Thymus (tissue), 11 donors: ENCODE measurements at regions not wholly inside any gene's neighbourhood (a gene's known extent, or its start where the extent isn't known, plus 50 kb on each side); places are given as distances from the start of the nearest gene placed in this dataset.
A peak's percentile ranks its signal among the peaks of the same experiment; 100 is the strongest.

Experiments used
- DNase-seq, 9 donors: peaks; one replicate each; pipeline ENCODE4 v3.0.0-alpha.2; 2013; ENCODE audit warnings: low spot score in 9 of 9, low read depth in 6 of 9, missing footprints in 1 of 9
- H3K27ac ChIP-seq, 2 donors: one replicate each; pipeline ENCODE4 v1.5.1; 2013; ENCODE audit warnings: control low read depth in 1 of 2, low read depth in 1 of 2, low read length in 1 of 2, mild to moderate bottlenecking in 1 of 2, moderate library complexity in 1 of 2
- H3K27me3 ChIP-seq, 2 donors: one replicate each; pipeline ENCODE4 v1.5.1; 2013; ENCODE audit warnings: low read length in 1 of 2; ENCODE audit not compliant: control insufficient read depth in 2 of 2, insufficient read depth in 1 of 2
- H3K36me3 ChIP-seq, 2 donors: one replicate each; pipeline ENCODE4 v1.5.1; 2013; ENCODE audit warnings: low read length in 1 of 2, mild to moderate bottlenecking in 1 of 2, moderate library complexity in 1 of 2; ENCODE audit not compliant: control insufficient read depth in 2 of 2, insufficient read depth in 2 of 2
- H3K4me1 ChIP-seq, 2 donors: one replicate each; pipeline ENCODE4 v1.5.1; 2013; ENCODE audit warnings: low read length in 2 of 2; ENCODE audit not compliant: control insufficient read depth in 2 of 2, insufficient read depth in 2 of 2
- H3K4me3 ChIP-seq, 2 donors: one replicate each; pipeline ENCODE4 v1.5.1; 2013; ENCODE audit warnings: low read length in 2 of 2, control low read depth in 1 of 2, mild to moderate bottlenecking in 1 of 2
- H3K9me3 ChIP-seq, 2 donors: one replicate each; pipeline ENCODE4 v1.5.1; 2013; ENCODE audit warnings: low read length in 1 of 2, mild to moderate bottlenecking in 1 of 2; ENCODE audit not compliant: control insufficient read depth in 2 of 2, insufficient read depth in 1 of 2
- WGBS: extraction: QIAGEN DNeasy Blood & Tissue Kit; methylation state at CpG from one replicate; pipeline ENCODE4 v1.1.7; 2013; 5-methylcytosine and 5-hydroxymethylcytosine counted together
- donor health status: healthy.

GRCh38 chr5:3678801-3679200 lies 83.2 kb downstream of the IRX1 start:
- H3K27ac ChIP-seq: no peak overlapping the region
- peaks cover 3 to 8% of the 10 kb centered on the region in 2 donors for H3K27me3 ChIP-seq
- 91% methylated on average over 4 of the region's 4 CpGs for WGBS
- no peaks in the 10 kb centered on the region for H3K36me3 ChIP-seq
- H3K4me1 ChIP-seq: peaks cover 0 to 8% of the 10 kb centered on the region in 2 donors
- H3K4me3 ChIP-seq: no peak overlapping the region
- no peaks in the 10 kb centered on the region for H3K9me3 ChIP-seq
- DNase-seq: no peak

- peaks cover 3 to 8% of the 10 kb centered on the region in 2 donors for H3K27me3 ChIP-seq
- no peaks in the 10 kb centered on the region for H3K36me3 ChIP-seq
- no peak for DNase-seq
- peaks cover 0 to 8% of the 10 kb centered on the region in 2 donors for H3K4me1 ChIP-seq
- H3K9me3 ChIP-seq: no peaks in the 10 kb centered on the region
- no peak overlapping the region for H3K27ac ChIP-seq
- H3K4me3 ChIP-seq: no peak overlapping the region
- WGBS: 93% methylated on average over 5 of the region's 5 CpGs
These were observed 85.2 kb downstream of the IRX1 start for GRCh38 chr5:3680821-3681220.

GRCh38 chr5:3684118-3684517 lies 88.5 kb downstream of the IRX1 start:
- H3K4me3 ChIP-seq: no peak overlapping the region
- no peaks in the 10 kb centered on the region for H3K36me3 ChIP-seq
- no peaks in the 10 kb centered on the region for H3K9me3 ChIP-seq
- no peak for DNase-seq
- 93% methylated on average over 13 of the region's 13 CpGs for WGBS
- H3K27ac ChIP-seq: no peak overlapping the region
- no peaks in the 10 kb centered on the region for H3K4me1 ChIP-seq
- peaks cover 3 to 5% of the 10 kb centered on the region in 2 donors for H3K27me3 ChIP-seq

GRCh38 chr5:3684771-3685354 lies 89.2 kb downstream of the IRX1 start:
- Histone ChIP-seq H3K27ac (no peak overlapping the region), H3K27me3 (peaks cover 3 to 5% of the 10 kb centered on the region in 2 donors), H3K4me3 (no peak overlapping the region), H3K4me1 (no peaks in the 10 kb centered on the region), H3K9me3 (no peaks in the 10 kb centered on the region), H3K36me3 (no peaks in the 10 kb centered on the region)
- 95% methylated on average over 12 of the region's 12 CpGs for WGBS
- no peak for DNase-seq

- Histone ChIP-seq H3K27ac (no peak overlapping the region), H3K27me3 (peaks cover 0 to 18% of the 10 kb centered on the region in 2 donors), H3K4me1 (no peaks in the 10 kb centered on the region), H3K36me3 (no peaks in the 10 kb centered on the region), H3K9me3 (peaks cover 0 to 5% of the 10 kb centered on the region in 2 donors), H3K4me3 (no peak overlapping the region)
- no peak for DNase-seq
- WGBS: 90% methylated on average over 5 of the region's 5 CpGs
These were observed 99.2 kb downstream of the IRX1 start for GRCh38 chr5:3694819-3695218.

GRCh38 chr5:3695818-3696217 lies 100.2 kb downstream of the IRX1 start:
- H3K36me3 ChIP-seq: no peaks in the 10 kb centered on the region
- H3K4me3 ChIP-seq: no peak overlapping the region
- peaks cover 0 to 18% of the 10 kb centered on the region in 2 donors for H3K27me3 ChIP-seq
- no peaks in the 10 kb centered on the region for H3K4me1 ChIP-seq
- H3K9me3 ChIP-seq: peaks cover 0 to 5% of the 10 kb centered on the region in 2 donors
- no peak for DNase-seq
- no peak overlapping the region for H3K27ac ChIP-seq
- 92% methylated on average over 2 of the region's 2 CpGs for WGBS

- peaks cover 3% of the 10 kb centered on the region in 2 donors for H3K4me1 ChIP-seq
- H3K36me3 ChIP-seq: no peaks in the 10 kb centered on the region
- no peak for DNase-seq
- no peak overlapping the region for H3K27ac ChIP-seq
- no peak overlapping the region for H3K4me3 ChIP-seq
- peaks cover 0 to 5% of the 10 kb centered on the region in 2 donors for H3K9me3 ChIP-seq
- WGBS: 86% methylated on average over 12 of the region's 12 CpGs
- peaks cover 0 to 12% of the 10 kb centered on the region in 2 donors for H3K27me3 ChIP-seq
These were observed 102.8 kb downstream of the IRX1 start for GRCh38 chr5:3698412-3698811.

GRCh38 chr5:3701694-3702093 lies 106.1 kb downstream of the IRX1 start:
- DNase-seq: peak in 5 of 9 donors; percentile 3 to 45 (median 9)
- H3K27me3 ChIP-seq: peaks cover 0 to 11% of the 10 kb centered on the region in 2 donors
- peaks cover 0 to 3% of the 10 kb centered on the region in 2 donors for H3K9me3 ChIP-seq
- 33% methylated on average over 4 of the region's 4 CpGs for WGBS
- no peaks in the 10 kb centered on the region for H3K36me3 ChIP-seq
- peaks cover 3% of the 10 kb centered on the region in 2 donors for H3K4me1 ChIP-seq
- H3K4me3 ChIP-seq: no peak overlapping the region
- H3K27ac ChIP-seq: no peak overlapping the region

- DNase-seq: no peak
- no peak overlapping the region for H3K27ac ChIP-seq
- no peak overlapping the region for H3K4me3 ChIP-seq
- no peaks in the 10 kb centered on the region for H3K9me3 ChIP-seq
- H3K4me1 ChIP-seq: peaks cover 10 to 11% of the 10 kb centered on the region in 2 donors
- H3K36me3 ChIP-seq: no peaks in the 10 kb centered on the region
- H3K27me3 ChIP-seq: peaks cover 0 to 10% of the 10 kb centered on the region in 2 donors
These were observed 109.0 kb downstream of the IRX1 start for GRCh38 chr5:3704661-3705060.
